Upper lobe of left lung (tissue), 4 donors: ENCODE measurements at regions not wholly inside any gene's neighbourhood (a gene's known extent, or its start where the extent isn't known, plus 50 kb on each side); places are given as distances from the start of the nearest gene placed in this dataset.

Experiments
- CTCF ChIP-seq, 6 experiments: fragments of 450-650 bp in 4 of 6; fragments of 200-600 bp in 2 of 6; sonication (generic) in 2 of 6; IDR thresholded peaks; one replicate each; pipeline ENCODE4 v1.5.1; 2016 to 2019; ENCODE audit warnings: antibody characterized with exemption in 6 of 6
- EP300 ChIP-seq, 4 donors: sonication (generic); formaldehyde crosslinking; IDR thresholded peaks; one replicate each; pipeline ENCODE4 v1.5.1; 2017; ENCODE audit warnings: antibody characterized with exemption in 4 of 4, control low read depth in 2 of 4
- POLR2A ChIP-seq, 4 donors: fragments of 450-650 bp; IDR thresholded peaks; one replicate each; pipeline ENCODE4 v1.5.1; 2016 to 2017; ENCODE audit warnings: antibody characterized with exemption in 4 of 4, mild to moderate bottlenecking in 2 of 4
- POLR2AphosphoS5 ChIP-seq, 2 donors: sonication (generic); formaldehyde crosslinking; IDR thresholded peaks; one replicate each; pipeline ENCODE4 v1.5.1; 2017; ENCODE audit warnings: antibody characterized with exemption in 2 of 2

- TF ChIP-seq CTCF (IDR thresholded peaks at IDR 0.05), result no peak
- no peak for TF ChIP-seq EP300 (IDR thresholded peaks at IDR 0.05)
- no peak for TF ChIP-seq POLR2A (IDR thresholded peaks at IDR 0.05)
- no peak for TF ChIP-seq POLR2AphosphoS5 (IDR thresholded peaks at IDR 0.05)
Observed at GRCh38 chr2:4745056-4745991, 946.9 kb upstream of the SOX11 start.
